ENCODE measurements at regions not wholly inside any gene's neighbourhood (a gene's known extent, or its start where the extent isn't known, plus 50 kb on each side); places are given as distances from the start of the nearest gene placed in this dataset.

GRCh38 chr2:18961991-18962421 is 372.6 kb upstream of the NT5C1B start:
- TF ChIP-seq CTCF (IDR thresholded peaks at IDR 0.05; ENCODE audit: poor library complexity, severe bottlenecking) (no peak), EP300 (conservative IDR thresholded peaks at IDR 0.05; ENCODE audit: poor library complexity, severe bottlenecking) (no peak), EZH2 (IDR thresholded peaks at IDR 0.05; ENCODE audit: borderline replicate concordance, insufficient read depth, low read length, poor library complexity, severe bottlenecking) (no peak), POLR2AphosphoS5 (IDR thresholded peaks at IDR 0.05) (no peak), TAF1 (IDR thresholded peaks at IDR 0.05; ENCODE audit: low read depth) (no peak)

All from neural cell (in vitro differentiated cells).